ENCODE measurements at regions not wholly inside any gene's neighbourhood (a gene's known extent, or its start where the extent isn't known, plus 50 kb on each side); places are given as distances from the start of the nearest gene placed in this dataset.

- DNase-seq = no peak
Observed at GRCh38 chr15:62757535-62757934, 285.0 kb upstream of the TPM1 start.

DNA sequence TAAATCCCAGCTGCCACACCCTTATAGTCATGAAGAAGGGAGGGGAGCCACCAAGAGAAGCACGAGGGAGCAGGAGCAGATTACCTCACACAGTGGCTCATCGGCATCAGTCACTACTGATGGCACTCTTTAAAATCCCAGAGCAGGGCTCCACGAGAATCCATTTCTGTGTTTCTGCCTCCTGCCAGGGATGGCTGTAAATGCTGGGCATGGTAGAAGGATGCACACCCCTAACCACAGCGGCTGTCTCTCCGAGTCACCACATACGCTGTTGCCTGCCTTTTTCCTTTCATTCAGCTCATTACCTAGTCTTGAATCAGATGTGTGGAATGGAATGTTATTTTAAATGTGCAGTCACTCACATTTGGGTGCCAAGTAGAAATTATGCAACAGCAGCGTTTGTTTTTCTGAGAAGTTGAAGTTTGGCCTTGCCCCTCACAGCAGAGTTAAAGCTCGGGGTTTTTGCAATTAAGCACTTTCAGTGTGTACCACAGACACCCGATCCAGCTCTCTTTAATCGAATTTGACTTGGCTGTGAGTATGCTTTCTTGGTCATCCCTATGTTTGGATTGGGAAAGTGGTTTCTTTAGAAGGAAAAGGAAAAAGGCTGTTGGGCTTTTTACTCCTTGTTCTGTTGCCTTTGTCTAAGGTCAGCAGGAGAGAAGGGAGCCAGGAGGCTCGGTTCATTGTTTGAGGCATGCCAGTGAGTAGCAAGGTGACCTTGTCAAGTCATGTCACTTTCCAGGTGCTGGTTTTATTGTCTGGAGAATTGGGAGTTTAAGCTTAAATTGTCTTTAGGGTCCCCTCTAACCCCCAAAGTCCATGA lies 284.2 kb upstream of the TPM1 start:
- no peak for DNase-seq

DNA sequence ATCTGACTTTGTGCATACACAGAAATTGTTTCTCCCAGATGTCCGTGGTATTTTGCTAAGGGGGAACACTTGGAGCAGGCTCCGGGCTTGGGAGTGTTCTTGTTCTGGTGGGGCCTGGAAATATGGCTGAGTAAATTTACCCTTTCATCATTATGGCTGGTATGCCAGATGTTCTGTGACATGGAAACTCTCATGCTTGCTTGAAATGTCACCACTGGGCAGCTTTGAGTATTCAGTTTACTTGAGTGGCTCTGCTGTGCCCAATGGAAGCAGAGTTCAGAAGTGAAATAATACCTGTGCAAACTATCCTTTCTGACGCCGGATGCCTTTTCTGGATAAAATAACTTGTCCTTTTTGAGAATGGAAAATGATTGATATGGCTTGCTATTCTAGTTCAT lies 283.6 kb upstream of the TPM1 start:
- DNase-seq = no peak

- no peak for DNase-seq
Observed at GRCh38 chr15:62760538-62760937, 282.0 kb upstream of the TPM1 start.

DNA sequence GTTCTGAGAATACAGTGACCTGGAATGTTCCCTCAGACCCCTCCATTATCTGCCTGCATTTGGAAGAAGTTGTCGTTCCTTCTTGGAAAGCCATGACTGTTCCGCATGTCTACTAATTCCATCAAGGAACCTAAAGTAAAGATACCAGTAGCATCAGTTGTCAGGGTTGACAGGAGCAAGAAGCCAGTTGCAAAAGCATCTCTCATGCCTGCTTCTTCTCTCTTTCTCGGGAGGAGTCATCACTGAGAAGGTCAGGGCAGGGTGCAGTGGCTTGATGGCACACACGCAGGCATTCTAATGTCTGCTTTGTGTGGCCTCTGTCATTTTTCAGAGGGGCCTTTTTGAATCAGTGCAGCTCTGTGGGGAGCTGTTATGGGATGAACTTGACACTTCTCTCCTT lies 276.6 kb upstream of the TPM1 start:
- DNase-seq = no peak

GRCh38 chr15:62766599-62766998 lies 275.9 kb upstream of the TPM1 start:
- no peak for DNase-seq

GRCh38 chr15:62769604-62770003 lies 272.9 kb upstream of the TPM1 start:
- DNase-seq = no peak

DNA sequence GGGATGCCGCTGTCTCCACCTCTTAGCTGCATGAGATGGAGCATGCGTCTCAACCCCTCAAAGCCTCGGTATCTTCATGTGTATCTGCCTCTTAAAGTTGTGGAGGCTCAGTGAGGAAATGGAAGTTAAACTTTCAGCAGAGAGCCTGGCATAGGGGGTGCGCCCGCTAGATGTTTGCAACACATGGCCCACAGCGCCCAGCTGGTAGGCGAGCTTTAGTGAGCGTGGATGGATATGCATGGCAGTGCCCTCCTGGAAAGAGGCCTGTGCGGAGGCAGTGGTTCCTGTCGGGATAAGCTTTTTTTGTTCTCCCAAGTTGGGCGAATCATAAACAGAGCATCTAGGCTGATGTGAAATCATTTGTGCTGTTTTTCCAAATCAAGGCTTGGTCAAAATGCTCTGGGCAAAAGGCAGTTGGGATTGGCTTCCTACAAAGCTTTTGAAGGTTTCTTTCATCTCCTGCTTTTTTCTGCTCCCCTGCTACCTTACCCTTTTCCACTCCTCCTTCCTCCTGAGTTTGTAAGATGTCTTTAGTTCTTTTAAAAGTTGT lies 272.4 kb upstream of the TPM1 start:
- DNase-seq = no peak

DNA sequence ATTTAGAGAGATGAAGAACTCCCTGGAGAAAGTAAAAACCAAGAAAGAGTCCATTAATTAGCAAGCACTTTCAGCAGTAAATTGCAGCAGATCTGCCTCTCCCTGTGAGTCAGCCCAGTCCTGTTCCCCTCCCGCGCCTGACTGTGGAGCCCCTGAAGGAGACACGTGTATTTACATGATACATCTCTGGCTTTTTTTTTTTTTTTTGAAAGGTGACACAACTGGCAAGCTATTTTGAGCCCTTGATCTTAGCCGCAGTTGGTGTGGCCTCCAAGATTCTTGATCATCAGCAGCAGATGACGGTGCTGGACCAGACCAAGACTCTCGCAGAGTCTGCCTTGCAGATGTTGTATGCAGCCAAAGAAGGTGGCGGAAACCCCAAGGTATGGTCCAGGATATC lies 271.8 kb upstream of the TPM1 start:
- DNase-seq = no peak

DNA sequence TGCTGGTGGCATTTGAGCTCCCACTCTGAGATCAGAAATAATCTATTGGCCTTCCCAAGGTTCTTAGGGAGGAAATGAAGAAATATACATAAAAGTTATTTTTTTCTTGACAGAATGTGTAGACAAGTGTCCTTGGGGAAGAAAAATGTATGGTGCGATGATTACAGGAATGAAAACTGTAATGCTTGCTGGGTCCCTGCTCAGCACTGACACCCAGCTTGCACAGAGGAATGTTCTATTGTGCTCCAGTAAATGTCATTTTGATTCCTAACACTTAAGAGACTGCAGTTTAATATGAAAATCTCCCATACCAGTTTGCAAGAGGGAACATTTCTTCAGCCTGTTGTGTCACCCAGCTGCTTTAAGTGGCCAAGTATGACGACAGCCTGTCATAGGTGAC lies 271.3 kb upstream of the TPM1 start:
- DNase-seq = no peak

DNA sequence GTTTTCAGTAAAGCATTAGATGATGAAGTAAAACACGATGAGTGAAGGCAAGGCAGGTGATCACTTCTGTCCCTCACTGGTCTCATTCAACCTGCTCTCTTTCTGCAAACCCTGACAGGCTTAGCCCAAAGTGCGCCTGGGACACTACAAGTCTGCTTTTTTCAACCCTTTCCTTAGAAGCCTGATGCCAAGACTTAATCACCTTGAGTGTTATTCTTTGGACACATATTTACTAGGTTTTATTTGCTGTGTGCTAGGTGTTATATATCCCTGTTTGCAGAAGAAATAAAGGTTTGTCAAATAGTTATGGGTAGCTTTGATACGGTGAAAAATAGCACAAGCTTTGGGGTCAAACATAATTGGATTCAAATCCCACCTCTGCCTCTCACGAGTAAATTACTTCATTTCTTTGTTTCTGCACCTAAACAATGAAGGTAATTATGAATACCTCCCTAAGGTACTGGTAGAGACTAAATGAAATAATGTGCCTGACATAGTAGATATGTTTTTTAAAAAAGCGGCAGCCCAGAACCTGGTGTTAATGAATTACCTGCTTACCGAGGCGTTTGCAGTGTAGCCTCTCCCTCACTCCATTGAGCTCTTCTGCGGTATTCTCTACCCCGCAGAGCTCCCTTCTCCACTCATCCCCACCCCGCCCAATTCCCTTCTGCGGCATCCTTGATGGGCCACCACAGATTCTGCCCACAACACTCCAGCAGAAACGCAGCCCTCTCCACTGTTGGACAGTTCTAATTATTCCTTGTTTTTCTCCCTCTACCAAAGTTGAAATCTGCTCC lies 269.0 kb upstream of the TPM1 start:
- no peak for DNase-seq

- no peak for DNase-seq
Observed at GRCh38 chr15:62775932-62776331, 266.6 kb upstream of the TPM1 start.

- DNase-seq = no peak
Observed at GRCh38 chr15:62777671-62778070, 264.9 kb upstream of the TPM1 start.

DNA sequence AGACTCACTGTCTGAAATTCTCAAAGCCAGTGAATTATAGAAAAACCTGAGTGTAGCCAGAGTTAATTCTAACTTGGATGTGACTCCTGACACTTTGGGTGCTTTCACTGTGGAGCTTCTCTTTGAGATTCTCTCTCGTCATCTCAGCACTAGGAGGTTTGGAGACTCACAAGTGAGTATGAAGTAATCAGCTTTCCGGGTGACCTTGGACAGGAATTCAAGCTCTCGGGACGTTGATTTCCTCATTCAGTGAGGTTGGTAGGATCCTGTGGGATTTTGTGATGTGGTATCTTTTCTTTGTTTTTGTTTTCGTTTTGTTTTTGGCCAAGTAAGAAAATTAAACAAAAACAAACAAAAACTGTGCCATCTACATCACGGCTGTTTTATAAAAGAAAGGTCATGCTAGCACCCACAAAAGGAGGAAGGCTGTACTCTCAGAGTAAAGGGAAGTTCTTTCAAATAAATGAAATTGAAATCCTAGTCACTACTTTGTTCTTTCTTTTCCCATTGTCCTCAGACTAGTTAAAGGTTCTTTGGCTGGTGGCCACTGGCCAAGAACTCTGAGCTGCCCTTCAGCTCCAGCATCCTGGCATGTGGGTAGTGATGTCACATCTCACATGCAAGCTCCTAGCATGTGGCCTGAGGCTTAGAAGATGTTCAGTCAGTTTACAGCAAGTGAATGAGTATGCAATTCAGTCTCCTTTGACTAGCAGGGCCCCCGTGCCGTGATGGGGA lies 263.3 kb upstream of the TPM1 start:
- DNase-seq = no peak

GRCh38 chr15:62779899-62780298 lies 262.6 kb upstream of the TPM1 start:
- no peak for DNase-seq

DNA sequence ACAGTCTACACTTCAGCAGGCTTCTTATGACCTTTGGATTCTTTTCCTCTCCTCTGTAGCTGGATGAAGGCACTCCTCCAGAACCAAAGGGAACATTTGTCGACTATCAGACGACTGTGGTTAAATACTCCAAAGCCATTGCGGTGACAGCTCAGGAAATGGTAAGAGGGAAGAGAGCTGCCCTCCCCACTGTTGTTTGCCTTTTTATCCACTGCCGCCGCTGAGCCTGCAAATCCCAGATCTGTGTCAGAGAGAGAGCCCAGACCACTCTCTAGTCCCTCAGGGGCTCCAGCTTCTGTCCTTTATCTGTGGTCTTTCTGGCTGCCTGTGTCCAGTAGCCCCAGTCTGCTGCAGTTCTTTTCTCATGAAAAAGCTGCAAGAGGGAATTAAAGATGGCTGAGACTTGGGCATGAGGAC lies 261.5 kb upstream of the TPM1 start:
- DNase-seq = no peak

GRCh38 chr15:62782071-62782841 lies 260.3 kb upstream of the TPM1 start:
- no peak for DNase-seq

GRCh38 chr15:62782896-62783295 lies 259.7 kb upstream of the TPM1 start:
- no peak for DNase-seq

- no peak for DNase-seq
Observed at GRCh38 chr15:62783303-62783957, 259.1 kb upstream of the TPM1 start.

DNA sequence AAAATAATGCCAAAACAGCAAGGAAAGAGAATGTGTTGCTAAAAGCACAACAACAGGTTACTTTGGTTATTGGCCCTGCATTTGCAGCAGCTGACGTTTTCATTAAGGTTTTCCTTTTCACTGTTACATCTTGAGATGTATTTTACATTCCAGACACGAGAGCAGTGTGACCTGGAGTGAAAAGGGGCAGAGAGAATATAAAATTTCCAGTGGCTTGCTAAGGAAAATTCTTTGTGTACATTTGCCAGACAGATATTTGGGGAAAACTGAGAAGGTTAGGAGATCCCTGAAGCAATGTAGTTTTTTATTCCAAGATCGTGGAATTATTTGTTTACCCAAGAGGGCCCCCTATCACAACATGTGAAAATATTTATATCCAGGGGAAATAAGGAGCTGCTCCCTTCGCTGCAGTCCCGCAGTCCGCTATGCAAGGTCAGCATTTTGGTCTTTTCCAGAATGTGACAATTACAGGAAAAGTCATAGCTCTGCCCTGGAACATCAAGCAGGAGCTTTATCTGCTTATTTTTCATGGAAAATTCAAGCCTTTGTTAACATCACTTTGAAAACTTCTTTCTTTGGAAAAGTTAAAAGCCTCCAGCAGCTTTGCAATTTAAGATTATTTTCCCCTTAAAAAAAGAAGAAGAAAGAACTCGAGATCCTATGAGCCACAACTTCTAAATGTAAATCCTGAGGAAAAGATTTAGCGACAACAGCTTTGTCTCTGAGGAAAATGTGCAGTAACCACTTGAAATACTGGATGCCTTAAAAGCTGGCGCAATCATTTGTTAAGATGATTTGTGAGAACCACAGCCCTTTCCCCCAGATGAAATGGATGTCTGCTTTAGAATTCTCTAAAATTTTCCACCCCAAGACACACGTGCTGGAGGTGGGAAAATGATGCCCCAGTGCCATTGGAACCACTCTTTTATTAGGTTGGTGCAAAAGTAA lies 256.4 kb upstream of the TPM1 start:
- no peak for DNase-seq

- DNase-seq = no peak
Observed at GRCh38 chr15:62787401-62787800, 255.1 kb upstream of the TPM1 start.

Measured in activated CD8-positive, alpha-beta memory T cell treated with anti-CD3 and anti-CD28 coated beads for 24 hours (primary cell).